GM20000 (cell line): ENCODE measurements at regions not wholly inside any gene's neighbourhood (a gene's known extent, or its start where the extent isn't known, plus 50 kb on each side); places are given as distances from the start of the nearest gene placed in this dataset.

Experiments used
- DNase-seq: peaks from one replicate; pipeline ENCODE4 v3.0.0; 2012; ENCODE audit warnings: low spot score
- TF ChIP-seq, protein P1 (sequence below): IDR thresholded peaks from 2 replicates; pipeline ENCODE4 v1.5.1; 2012; ENCODE audit warnings: mild to moderate bottlenecking, control low read depth; ENCODE audit errors: extremely low read depth, missing control alignments

DNA sequence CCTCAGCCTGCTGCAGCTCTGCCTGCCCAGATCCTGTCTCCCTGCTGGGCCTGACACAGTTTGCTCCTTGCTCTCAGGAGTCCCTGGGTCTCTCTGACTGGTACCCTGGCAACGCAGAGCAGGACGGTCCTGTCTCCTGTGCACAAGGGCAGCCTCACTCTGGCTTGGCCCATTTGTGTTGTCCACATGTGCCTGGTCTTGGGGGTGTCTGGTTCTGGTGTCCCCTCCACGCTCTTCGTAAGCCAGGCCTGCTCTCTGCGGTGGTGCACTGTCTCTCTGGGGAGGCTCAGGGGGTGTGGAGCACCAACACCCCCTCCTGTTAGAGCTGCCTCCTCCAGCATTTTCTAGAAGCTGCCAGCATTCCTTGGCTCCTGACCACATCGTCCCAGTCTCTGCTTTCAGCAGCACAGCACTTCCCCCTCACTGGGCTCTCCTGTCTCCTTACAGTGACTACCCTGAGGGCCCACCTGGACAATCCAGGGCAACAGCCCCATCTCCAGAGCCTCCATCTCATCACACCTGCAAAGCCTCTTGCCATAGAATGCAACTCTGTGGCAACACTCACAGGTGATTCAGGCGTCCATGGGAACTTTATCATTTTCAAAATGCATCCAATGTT, 235.6 kb upstream of the HS6ST1 start:
- TF ChIP-seq, protein P1, sequence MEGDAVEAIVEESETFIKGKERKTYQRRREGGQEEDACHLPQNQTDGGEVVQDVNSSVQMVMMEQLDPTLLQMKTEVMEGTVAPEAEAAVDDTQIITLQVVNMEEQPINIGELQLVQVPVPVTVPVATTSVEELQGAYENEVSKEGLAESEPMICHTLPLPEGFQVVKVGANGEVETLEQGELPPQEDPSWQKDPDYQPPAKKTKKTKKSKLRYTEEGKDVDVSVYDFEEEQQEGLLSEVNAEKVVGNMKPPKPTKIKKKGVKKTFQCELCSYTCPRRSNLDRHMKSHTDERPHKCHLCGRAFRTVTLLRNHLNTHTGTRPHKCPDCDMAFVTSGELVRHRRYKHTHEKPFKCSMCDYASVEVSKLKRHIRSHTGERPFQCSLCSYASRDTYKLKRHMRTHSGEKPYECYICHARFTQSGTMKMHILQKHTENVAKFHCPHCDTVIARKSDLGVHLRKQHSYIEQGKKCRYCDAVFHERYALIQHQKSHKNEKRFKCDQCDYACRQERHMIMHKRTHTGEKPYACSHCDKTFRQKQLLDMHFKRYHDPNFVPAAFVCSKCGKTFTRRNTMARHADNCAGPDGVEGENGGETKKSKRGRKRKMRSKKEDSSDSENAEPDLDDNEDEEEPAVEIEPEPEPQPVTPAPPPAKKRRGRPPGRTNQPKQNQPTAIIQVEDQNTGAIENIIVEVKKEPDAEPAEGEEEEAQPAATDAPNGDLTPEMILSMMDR: no peak
- DNase-seq: no peak

DNA sequence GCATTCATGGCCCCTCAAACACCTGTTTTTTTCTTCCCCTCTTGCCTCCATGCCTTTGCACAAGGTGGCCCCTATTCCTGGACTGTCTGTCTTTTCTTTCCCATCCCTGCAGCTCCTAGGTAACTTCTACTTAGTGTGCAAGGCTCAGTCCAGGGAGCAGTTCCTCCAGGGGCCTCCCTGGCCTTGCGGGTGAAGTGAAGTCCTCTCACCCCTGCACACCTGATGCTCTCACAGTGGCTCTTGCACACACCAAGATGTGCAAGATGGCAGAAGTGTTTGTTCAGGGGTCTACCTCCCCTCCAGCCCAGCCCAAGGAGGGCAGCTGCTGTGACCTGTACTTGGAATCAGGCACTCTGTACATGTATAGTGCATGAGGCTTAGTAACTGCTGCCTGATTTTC, 236.8 kb upstream of the HS6ST1 start:
- TF ChIP-seq, protein P1: no peak
- DNase-seq: no peak

DNA sequence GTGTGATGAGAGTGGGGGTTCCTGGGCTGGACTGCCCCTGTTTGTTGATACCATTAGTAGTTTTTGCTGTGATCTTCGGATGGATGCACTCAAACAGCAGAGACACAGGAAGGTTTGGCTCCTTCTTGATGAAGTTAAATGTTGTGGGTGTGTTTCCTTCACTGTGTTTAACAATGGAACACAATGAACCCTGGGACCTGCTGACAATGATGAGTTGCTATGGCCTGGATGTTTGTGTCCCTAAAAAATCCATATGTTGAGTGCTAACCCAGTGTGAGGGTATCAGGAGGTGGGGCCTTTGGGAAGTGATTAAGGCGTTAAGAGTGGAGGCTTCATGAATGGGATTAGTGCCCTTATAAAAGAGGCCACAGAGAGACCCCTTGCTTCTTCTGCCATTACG, 237.4 kb upstream of the HS6ST1 start:
- TF ChIP-seq, protein P1: no peak

DNA sequence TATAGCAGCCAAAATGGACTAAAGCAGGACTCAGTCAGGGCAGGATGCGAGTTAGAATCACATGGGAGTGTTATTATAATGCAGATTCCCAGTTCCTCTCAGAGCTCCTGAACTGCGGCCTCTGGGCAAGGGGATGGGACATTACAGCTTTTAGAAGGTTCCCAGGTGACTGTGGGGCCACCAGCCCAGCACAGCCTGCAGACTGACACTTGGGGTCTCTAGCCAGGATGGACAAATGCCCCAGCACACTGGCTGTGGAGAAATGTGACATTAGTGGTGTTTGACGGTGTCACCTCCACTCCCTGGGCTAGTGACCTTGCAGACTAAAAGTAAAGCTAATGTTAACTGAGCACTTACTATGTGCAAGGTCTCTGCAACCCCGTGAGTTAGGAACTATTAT, 238.0 kb upstream of the HS6ST1 start:
- no peak for DNase-seq
- TF ChIP-seq, protein P1: no peak

More for the DNA sequence above, 237.4 kb upstream of the HS6ST1 start:
- DNase-seq: no peak

DNA sequence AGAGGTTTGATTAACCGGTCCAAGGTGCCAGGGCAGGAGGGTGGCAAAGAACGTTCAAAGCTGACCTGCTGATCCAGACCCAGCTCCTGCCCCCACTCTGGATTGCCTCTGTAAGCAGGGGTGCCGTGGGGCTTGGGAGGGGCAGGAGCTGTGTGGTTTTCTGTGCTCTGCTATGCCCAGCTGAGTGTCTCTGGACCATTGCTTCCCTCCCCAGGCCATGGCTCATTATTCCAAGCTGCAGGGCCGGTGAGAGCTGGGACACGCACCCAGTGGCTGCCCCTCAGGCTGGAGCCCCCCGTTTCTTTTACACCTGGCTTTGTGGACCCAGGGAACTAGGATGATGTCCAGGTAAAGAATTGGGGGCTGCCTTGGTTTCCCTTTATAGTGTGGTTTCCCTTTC, 238.4 kb upstream of the HS6ST1 start:
- DNase-seq: no peak
- TF ChIP-seq, protein P1: no peak

DNA sequence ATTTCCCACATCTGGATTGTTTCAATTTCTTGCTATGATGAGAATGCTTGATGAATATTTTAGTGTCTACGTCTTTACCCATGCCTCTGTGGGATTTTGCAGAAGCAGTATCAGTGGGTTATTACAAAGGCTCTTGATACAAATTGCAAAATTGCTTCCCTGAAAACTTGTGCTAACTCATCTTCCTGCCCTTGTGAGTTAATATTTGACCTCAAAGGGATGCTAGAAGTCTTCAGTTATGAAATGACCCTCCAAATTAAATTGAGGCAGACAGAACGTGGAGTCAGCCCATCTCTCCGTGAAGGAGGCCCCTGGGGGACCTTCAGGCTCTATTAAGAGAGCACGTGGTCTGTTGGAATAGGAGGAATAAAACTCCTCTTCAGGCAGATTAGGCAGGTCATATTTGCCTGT, 239.2 kb upstream of the HS6ST1 start:
- no peak for DNase-seq
- TF ChIP-seq, protein P1: no peak

DNA sequence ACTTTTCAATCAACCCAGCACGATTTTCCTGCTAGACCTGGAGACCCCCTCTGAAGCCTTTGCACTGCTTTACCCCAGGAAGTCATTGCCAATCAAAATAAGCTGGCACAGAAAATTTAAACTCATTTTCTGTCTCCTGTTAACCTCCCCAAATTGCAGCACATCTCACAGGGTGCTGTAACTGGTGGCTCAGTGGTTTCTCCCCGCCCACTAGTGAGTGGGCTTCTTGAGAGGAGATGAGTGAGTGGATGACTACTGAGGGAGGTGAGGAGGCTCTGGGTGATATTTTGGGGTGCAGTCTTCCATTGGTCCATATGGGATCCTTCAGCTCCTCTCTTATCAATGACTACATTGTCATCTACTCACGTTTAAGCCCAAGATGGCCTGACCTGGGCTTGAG, 239.8 kb upstream of the HS6ST1 start:
- TF ChIP-seq, protein P1: no peak
- DNase-seq: no peak
